ENCODE measurements at regions not wholly inside any gene's neighbourhood (a gene's known extent, or its start where the extent isn't known, plus 50 kb on each side); places are given as distances from the start of the nearest gene placed in this dataset.

DNA sequence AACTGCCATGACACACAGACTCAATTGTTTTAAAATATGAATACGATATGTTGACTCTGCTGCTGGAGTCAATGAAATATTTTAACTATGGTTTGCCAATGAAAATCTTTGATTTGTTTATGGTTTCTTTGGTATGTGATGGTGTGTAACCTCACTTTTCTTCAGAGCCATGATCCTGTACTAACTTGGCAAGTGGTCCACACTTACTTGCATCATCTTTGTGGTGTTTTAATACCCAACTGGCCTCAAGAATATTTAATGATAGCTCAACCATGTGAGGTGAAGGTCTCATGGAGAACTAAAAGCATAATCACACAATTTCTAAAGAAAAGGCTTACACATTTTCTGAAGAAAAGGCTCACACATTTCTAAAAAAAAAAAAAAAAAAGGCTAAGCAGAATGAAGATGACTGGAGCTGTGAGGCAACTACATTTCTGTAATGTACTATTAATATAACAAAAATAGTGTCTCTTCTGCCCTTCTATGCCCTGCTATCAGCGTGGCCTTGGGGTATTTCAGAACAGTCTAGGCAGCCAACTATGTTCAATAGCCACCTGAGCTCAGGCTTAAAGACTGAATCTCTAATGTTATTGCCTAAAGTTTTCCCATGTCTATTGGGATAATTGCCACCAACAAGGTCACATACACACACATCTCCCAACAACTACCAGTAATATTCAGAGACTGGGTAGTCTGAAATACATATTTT lies 395.0 kb downstream of the MLLT3 start:
- Histone ChIP-seq H3K36me3 (ENCODE audit: insufficient read depth, insufficient read length, low read length) (no peaks in the 10 kb centered on the region), H3K9me3 (ENCODE audit: insufficient read depth, low read length) (no peaks in the 10 kb centered on the region), H3K4me1 (ENCODE audit: insufficient read depth, insufficient read length) (no peaks in the 10 kb centered on the region), H3K27me3 (ENCODE audit: insufficient read depth, insufficient read length) (no peaks in the 10 kb centered on the region), H3K4me3 (ENCODE audit: insufficient read length, low read depth) (no peak overlapping the region), H3K9ac (ENCODE audit: insufficient read length, low read depth) (no peak overlapping the region)
- DNase-seq (ENCODE audit: low read depth, low spot score): no peak
- TF ChIP-seq ZNF274 (IDR thresholded peaks at IDR 0.05; ENCODE audit: low read depth, low read length) (no peak), YY1 (IDR thresholded peaks at IDR 0.05; ENCODE audit: insufficient read depth, insufficient read length) (no peak), SUZ12 (IDR thresholded peaks at IDR 0.05; ENCODE audit: extremely low read depth, insufficient read depth, insufficient read length) (no peak)

DNA sequence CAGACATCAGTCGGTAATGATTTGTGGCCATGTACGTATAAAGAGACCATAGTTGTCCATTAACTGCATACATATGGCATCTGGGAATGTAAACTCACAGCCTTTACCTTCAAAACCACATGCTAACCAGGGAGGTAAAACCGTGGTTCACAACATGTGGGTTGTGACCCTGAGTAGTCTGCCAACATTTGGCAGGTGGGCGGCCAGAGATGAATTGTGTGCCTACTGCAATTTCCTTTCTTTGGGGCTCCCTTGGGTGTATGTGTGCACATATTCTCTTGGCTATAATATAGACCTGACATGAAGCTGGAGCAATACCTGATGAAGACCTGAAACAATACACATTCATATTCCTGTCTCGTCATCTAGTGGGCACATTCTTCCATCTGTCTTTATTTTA lies 396.0 kb downstream of the MLLT3 start:
- no peak for DNase-seq (ENCODE audit: low read depth, low spot score)

DNA sequence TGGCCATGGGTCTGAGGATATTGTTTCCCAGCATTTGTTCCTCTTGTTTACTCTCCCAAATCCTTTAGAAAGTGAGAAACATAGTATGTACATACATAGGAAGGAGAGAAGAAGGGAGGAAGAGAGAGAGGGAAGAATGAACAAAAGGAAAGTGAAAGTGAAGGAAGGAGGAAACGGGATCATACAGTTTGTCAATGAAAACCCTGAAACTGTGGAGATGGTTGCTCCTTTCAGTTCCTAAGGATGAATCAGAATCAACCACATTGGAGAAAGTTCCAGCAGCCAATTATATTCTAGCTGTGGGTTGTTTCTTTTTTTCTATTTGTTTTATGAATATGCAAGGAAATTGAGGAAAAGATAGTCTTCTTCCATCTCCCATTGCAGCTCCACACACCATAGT lies 396.5 kb downstream of the MLLT3 start:
- TF ChIP-seq SUZ12 (IDR thresholded peaks at IDR 0.05; ENCODE audit: extremely low read depth, insufficient read depth, insufficient read length): no peak
- TF ChIP-seq YY1 (IDR thresholded peaks at IDR 0.05; ENCODE audit: insufficient read depth, insufficient read length): no peak
- TF ChIP-seq ZNF274 (IDR thresholded peaks at IDR 0.05; ENCODE audit: low read depth, low read length): no peak
- no peak overlapping the region for H3K9ac ChIP-seq (ENCODE audit: insufficient read length, low read depth)
- no peaks in the 10 kb centered on the region for H3K9me3 ChIP-seq (ENCODE audit: insufficient read depth, low read length)
- no peak for DNase-seq (ENCODE audit: low read depth, low spot score)
- no peaks in the 10 kb centered on the region for H3K4me1 ChIP-seq (ENCODE audit: insufficient read depth, insufficient read length)
- no peaks in the 10 kb centered on the region for H3K27me3 ChIP-seq (ENCODE audit: insufficient read depth, insufficient read length)
- H3K4me3 ChIP-seq (ENCODE audit: insufficient read length, low read depth): no peak overlapping the region
- no peaks in the 10 kb centered on the region for H3K36me3 ChIP-seq (ENCODE audit: insufficient read depth, insufficient read length, low read length)

More for the DNA sequence above, 396.0 kb downstream of the MLLT3 start:
- H3K4me3 ChIP-seq (ENCODE audit: insufficient read length, low read depth): no peak overlapping the region
- no peak for TF ChIP-seq ZNF274 (IDR thresholded peaks at IDR 0.05; ENCODE audit: low read depth, low read length)
- H3K9me3 ChIP-seq (ENCODE audit: insufficient read depth, low read length): no peaks in the 10 kb centered on the region
- H3K9ac ChIP-seq (ENCODE audit: insufficient read length, low read depth): no peak overlapping the region
- H3K27me3 ChIP-seq (ENCODE audit: insufficient read depth, insufficient read length): no peaks in the 10 kb centered on the region
- no peaks in the 10 kb centered on the region for H3K36me3 ChIP-seq (ENCODE audit: insufficient read depth, insufficient read length, low read length)
- H3K4me1 ChIP-seq (ENCODE audit: insufficient read depth, insufficient read length): no peaks in the 10 kb centered on the region

DNA sequence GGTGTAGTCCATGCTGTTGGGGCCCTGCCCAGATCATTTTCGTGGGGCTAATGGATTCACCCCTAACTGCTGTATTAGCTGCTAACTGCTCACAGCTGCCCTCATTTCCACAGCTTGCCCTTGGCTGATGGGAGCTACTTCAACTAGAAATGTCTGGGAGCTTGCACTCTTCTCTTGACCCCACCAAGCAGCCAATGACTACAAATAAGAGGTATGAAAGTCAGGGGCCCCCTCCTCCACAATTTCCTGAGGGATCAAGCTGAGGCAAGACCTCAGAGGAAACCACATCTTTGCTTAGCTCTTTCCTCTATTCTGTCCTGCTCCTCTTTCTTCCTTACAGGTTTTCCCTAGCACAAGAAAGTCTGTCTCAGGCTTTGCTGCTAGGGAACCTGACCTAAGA lies 397.5 kb downstream of the MLLT3 start:
- Histone ChIP-seq H3K9ac (ENCODE audit: insufficient read length, low read depth) (no peak overlapping the region), H3K9me3 (ENCODE audit: insufficient read depth, low read length) (no peaks in the 10 kb centered on the region), H3K4me1 (ENCODE audit: insufficient read depth, insufficient read length) (no peaks in the 10 kb centered on the region), H3K36me3 (ENCODE audit: insufficient read depth, insufficient read length, low read length) (no peaks in the 10 kb centered on the region), H3K27me3 (ENCODE audit: insufficient read depth, insufficient read length) (no peaks in the 10 kb centered on the region), H3K4me3 (ENCODE audit: insufficient read length, low read depth) (no peak overlapping the region)
- TF ChIP-seq ZNF274 (IDR thresholded peaks at IDR 0.05; ENCODE audit: low read depth, low read length): no peak
- no peak for TF ChIP-seq SUZ12 (IDR thresholded peaks at IDR 0.05; ENCODE audit: extremely low read depth, insufficient read depth, insufficient read length)
- no peak for TF ChIP-seq YY1 (IDR thresholded peaks at IDR 0.05; ENCODE audit: insufficient read depth, insufficient read length)
- DNase-seq (ENCODE audit: low read depth, low spot score): no peak

DNA sequence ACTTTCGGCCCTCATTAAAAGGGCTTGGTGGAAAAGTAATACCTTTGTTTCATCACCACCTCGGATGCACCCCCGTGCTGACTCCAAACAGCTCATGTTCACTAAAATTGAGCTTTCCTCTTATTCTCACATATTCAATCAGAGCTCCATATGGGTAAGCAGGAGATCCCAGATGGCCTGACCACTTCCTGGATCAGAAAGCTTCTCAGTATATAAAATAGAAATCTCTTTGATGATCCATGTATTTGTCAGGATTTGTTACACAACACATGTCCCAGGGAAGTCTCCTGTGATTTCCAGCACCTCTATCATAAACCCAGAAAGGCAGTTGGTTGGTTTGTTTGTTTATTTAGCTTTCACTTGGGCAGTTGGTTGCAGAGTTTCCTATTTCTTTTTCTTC lies 402.0 kb downstream of the MLLT3 start:
- H3K4me3 ChIP-seq (ENCODE audit: insufficient read length, low read depth): no peak overlapping the region
- H3K36me3 ChIP-seq (ENCODE audit: insufficient read depth, insufficient read length, low read length): no peaks in the 10 kb centered on the region
- H3K27me3 ChIP-seq (ENCODE audit: insufficient read depth, insufficient read length): no peaks in the 10 kb centered on the region
- TF ChIP-seq YY1 (IDR thresholded peaks at IDR 0.05; ENCODE audit: insufficient read depth, insufficient read length) (no peak), ZNF274 (IDR thresholded peaks at IDR 0.05; ENCODE audit: low read depth, low read length) (no peak), SUZ12 (IDR thresholded peaks at IDR 0.05; ENCODE audit: extremely low read depth, insufficient read depth, insufficient read length) (no peak)
- DNase-seq (ENCODE audit: low read depth, low spot score): no peak
- no peaks in the 10 kb centered on the region for H3K9me3 ChIP-seq (ENCODE audit: insufficient read depth, low read length)
- H3K9ac ChIP-seq (ENCODE audit: insufficient read length, low read depth): no peak overlapping the region
- no peaks in the 10 kb centered on the region for H3K4me1 ChIP-seq (ENCODE audit: insufficient read depth, insufficient read length)

DNA sequence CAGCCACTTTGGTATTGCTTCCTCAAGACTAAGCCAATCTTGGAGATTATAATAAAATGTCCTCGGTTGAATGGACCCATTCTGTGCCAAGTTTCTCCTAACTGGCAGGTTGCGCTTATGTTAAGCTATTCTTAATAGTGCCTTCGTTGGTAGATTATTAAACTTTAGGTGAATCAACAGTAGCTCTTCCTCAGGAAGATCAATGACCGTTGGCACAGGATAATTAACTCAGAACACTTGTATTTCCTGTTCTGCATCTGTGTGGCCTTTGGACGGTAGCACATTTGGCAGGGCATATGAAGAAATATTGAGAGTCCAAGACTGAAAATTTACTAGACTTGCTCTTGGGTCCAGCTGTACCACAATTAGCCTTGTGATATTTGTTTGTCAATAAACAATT lies 402.9 kb downstream of the MLLT3 start:
- Histone ChIP-seq H3K9ac (ENCODE audit: insufficient read length, low read depth) (no peak overlapping the region), H3K4me3 (ENCODE audit: insufficient read length, low read depth) (no peak overlapping the region), H3K27me3 (ENCODE audit: insufficient read depth, insufficient read length) (no peaks in the 10 kb centered on the region), H3K36me3 (ENCODE audit: insufficient read depth, insufficient read length, low read length) (no peaks in the 10 kb centered on the region), H3K9me3 (ENCODE audit: insufficient read depth, low read length) (no peaks in the 10 kb centered on the region), H3K4me1 (ENCODE audit: insufficient read depth, insufficient read length) (no peaks in the 10 kb centered on the region)
- no peak for TF ChIP-seq SUZ12 (IDR thresholded peaks at IDR 0.05; ENCODE audit: extremely low read depth, insufficient read depth, insufficient read length)
- no peak for TF ChIP-seq ZNF274 (IDR thresholded peaks at IDR 0.05; ENCODE audit: low read depth, low read length)
- TF ChIP-seq YY1 (IDR thresholded peaks at IDR 0.05; ENCODE audit: insufficient read depth, insufficient read length): no peak
- DNase-seq (ENCODE audit: low read depth, low spot score): no peak

DNA sequence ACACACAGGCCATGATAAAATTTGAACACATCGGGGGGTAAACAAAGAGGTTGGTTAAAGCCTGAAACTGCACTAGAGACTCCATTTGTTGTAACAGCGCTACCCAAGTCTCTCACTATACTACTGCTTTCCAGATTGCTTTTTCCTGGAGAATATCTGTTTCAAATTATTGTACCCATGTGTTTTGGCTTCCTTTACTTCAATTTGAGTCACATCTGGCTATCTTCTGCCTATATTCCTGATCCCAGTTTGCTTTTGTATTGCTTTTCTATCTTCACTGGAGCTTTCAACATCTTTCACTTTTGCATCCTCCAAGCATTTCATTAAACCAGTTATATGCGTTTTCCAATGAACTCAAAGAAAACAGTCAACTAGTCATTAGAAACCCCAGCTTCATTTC lies 404.7 kb downstream of the MLLT3 start:
- Histone ChIP-seq H3K27me3 (ENCODE audit: insufficient read depth, insufficient read length) (no peaks in the 10 kb centered on the region), H3K36me3 (ENCODE audit: insufficient read depth, insufficient read length, low read length) (no peaks in the 10 kb centered on the region), H3K9ac (ENCODE audit: insufficient read length, low read depth) (no peak overlapping the region), H3K9me3 (ENCODE audit: insufficient read depth, low read length) (no peaks in the 10 kb centered on the region), H3K4me1 (ENCODE audit: insufficient read depth, insufficient read length) (no peaks in the 10 kb centered on the region), H3K4me3 (ENCODE audit: insufficient read length, low read depth) (no peak overlapping the region)
- TF ChIP-seq SUZ12 (IDR thresholded peaks at IDR 0.05; ENCODE audit: extremely low read depth, insufficient read depth, insufficient read length) (no peak), YY1 (IDR thresholded peaks at IDR 0.05; ENCODE audit: insufficient read depth, insufficient read length) (no peak), ZNF274 (IDR thresholded peaks at IDR 0.05; ENCODE audit: low read depth, low read length) (no peak)
- DNase-seq (ENCODE audit: low read depth, low spot score): no peak
